PFSK-1 (cell line): ENCODE measurements at regions not wholly inside any gene's neighbourhood (a gene's known extent, or its start where the extent isn't known, plus 50 kb on each side); places are given as distances from the start of the nearest gene placed in this dataset.

Source experiments
- FOXP2 ChIP-seq: optimal IDR thresholded peaks from 2 replicates; pipeline ENCODE3; 2011; ENCODE audit warnings: borderline replicate concordance, control low read depth, inconsistent platforms; ENCODE audit not compliant: insufficient read depth; ENCODE audit errors: extremely low read length, extremely low read depth
- POLR2AphosphoS5 ChIP-seq: IDR thresholded peaks from 2 replicates; pipeline ENCODE4 v1.6.1; 2012; ENCODE audit warnings: low read depth, mild to moderate bottlenecking, control low read depth, low read length, moderate library complexity
- REST ChIP-seq, 2 experiments: IDR thresholded peaks; 2 replicates each; pipeline versions ENCODE4 v1.6.1 to v1.8.0; 2011 to 2012; ENCODE audit warnings: low read depth in 2 of 2, low read length in 2 of 2, control low read depth in 1 of 2, inconsistent platforms in 1 of 2, mild to moderate bottlenecking in 1 of 2, moderate library complexity in 1 of 2; ENCODE audit not compliant: insufficient read depth in 1 of 2
- SIN3A ChIP-seq: IDR thresholded peaks from 2 replicates; pipeline ENCODE4 v1.6.1; 2012; ENCODE audit warnings: mild to moderate bottlenecking, low read length, moderate library complexity, borderline replicate concordance; ENCODE audit not compliant: insufficient read depth
- TAF1 ChIP-seq: IDR thresholded peaks from 2 replicates; pipeline ENCODE4 v1.6.1; 2012; ENCODE audit warnings: low read length, control low read depth, borderline replicate concordance; ENCODE audit not compliant: insufficient read depth

- TF ChIP-seq POLR2AphosphoS5 (no peak), TAF1 (no peak), REST (IDR thresholded peaks at IDR 0.05; ENCODE audit: insufficient read depth in 1 of 2, low read depth in 2 of 2, low read length in 2 of 2) (no peak), SIN3A (no peak), FOXP2 (no peak)
Measured at GRCh38 chr10:123429706-123430221, 236.4 kb upstream of the GPR26 start.
